ENCODE measurements at regions not wholly inside any gene's neighbourhood (a gene's known extent, or its start where the extent isn't known, plus 50 kb on each side); places are given as distances from the start of the nearest gene placed in this dataset.
"Not testable (repeated sequence)": the region's sequence is repeated elsewhere in the genome, so short reads cannot be mapped to it uniquely, and the experiment has no call there.

DNA sequence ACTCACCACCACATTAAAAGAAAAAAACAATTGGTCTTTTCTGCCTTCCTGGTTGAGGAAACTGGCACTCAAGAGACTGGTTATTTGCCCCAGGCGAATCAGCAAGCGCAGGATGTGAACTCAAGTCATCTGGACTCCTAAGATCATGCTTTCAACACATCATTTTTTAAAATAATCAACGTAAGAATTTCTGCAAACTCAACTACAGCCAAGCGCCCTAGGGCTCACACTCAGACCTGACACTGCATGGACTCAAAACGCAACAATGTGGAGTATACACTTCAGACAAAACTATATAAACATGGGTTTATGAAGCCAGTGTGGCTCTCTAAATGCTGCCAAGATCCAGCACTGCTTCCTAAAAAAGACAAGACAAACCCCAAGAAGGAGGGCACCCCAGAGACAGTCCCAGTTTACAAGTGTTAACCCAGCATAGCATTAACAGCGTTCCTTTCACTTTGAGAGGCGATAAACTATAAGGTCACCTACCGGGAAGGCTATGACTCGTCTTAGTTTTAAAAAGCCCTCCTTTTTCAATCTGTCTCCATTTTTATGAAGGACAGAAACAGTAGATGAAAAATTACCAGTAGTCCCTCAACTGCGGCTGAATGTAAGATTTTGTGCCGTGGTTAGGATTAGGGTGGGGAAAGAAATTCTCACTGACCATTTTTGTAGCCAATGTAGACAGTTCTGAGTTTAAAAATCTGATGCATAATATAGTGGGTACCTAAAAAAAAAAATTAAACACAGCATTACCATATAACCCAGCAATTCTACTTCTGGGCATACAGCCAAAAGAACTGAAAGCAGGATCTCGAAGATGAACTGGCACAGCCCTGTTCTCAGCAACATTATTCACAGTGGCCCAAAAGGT lies 54.8 kb downstream of the SIPA1L2 start:
- no peak overlapping the region for H3K27ac ChIP-seq
- no peak for TF ChIP-seq CTCF (conservative IDR thresholded peaks at IDR 0.05)
- no peak for TF ChIP-seq ZFX (IDR thresholded peaks at IDR 0.05)

DNA sequence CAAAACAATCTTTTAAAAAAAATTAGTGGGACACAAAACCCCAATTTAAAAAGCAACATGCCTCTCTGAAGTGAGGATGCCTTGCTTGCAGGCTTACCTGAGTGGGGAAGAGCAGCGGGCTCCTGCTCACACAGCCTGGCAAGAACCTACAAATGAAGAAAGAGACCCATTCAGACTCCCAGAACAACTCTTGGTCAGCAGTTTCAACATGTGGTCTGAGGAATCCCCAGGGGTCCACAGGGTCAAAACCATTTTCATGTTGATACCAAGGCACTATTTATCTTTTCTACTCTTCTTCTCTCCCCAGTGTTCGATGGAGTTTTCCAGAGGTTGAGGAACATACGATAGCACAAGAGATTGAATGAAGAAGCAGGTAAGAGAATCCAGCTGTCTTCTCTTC lies 55.9 kb downstream of the SIPA1L2 start:
- H3K27ac ChIP-seq = no peak overlapping the region
- TF ChIP-seq CTCF (conservative IDR thresholded peaks at IDR 0.05) (no peak), ZFX (IDR thresholded peaks at IDR 0.05) (no peak)

DNA sequence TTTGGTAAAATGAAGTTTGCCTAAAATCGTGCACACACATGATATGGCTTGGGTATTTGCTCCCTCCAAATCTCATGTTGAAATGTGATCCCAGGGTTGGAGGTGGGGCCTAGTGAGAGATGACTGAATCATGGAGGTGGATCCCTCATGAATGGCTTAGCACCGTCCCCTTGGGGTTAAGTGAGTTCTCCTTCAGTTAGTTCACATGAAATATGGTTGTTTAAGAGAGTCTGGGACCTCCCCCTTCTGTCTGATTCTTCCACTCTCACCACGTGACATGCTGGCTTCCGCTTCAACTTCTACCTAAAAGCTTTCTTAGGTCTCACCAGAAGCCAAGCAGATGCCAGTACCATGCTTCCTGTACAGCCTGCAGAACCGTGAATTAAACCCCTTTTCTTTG lies 58.4 kb downstream of the SIPA1L2 start:
- H3K27ac ChIP-seq = no peak overlapping the region
- TF ChIP-seq CTCF (conservative IDR thresholded peaks at IDR 0.05) (no peak), ZFX (IDR thresholded peaks at IDR 0.05) (no peak)

- H3K27ac ChIP-seq = no peak overlapping the region
- TF ChIP-seq CTCF (conservative IDR thresholded peaks at IDR 0.05) (no peak), ZFX (IDR thresholded peaks at IDR 0.05) (no peak)
Measured at GRCh38 chr1:232570007-232570406, 59.9 kb downstream of the SIPA1L2 start.

DNA sequence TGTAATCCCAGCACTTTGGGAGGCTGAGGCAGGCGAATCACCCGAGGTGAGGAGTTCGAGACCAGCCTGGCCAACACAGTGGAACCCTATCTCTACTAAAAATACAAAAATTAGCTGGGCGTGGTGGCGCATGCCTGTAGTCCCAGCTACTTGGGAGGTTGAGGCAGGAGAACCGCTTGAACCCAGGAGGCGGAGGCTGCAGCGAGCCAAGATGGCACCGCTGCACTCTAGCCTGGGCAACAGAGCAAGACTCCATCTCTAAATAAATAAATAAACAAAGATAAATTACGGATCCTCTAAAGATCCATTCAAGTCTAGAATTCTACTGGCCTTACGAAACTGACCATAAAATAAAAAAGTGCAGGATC lies 60.4 kb downstream of the SIPA1L2 start:
- H3K27ac ChIP-seq = not testable (repeated sequence)

DNA sequence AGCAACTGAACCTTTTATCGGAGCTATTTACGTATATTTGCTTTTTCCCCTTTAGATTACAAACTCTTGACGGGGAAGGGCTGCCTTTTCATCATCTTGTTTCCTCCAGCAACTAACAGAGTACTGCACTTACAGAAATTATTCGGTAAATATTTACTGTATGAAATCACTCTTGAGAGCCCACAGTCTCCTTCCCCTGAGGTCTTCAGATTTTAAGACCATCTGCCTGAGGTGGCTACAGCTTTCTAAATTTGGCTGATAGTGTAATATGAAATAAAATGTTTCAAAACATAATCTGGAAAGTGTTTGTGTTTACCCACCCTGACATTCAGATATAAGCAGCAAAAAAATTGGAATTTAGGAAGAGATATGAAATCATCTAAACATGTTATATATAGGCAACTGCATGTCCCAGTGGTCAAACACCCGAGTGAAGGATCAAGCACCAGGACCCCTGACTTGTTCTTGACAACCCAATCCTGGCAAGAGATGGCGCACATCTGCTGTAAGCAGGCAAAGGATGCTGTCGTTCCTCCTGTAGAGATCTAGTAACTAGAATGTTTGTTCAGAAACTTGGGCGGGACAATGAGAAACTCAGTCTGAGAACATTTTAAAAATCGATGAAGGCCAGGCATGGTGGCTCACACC lies 60.9 kb downstream of the SIPA1L2 start:
- no peak overlapping the region for H3K27ac ChIP-seq
- TF ChIP-seq CTCF (conservative IDR thresholded peaks at IDR 0.05) = no peak

- TF ChIP-seq ZFX (IDR thresholded peaks at IDR 0.05) = no peak
- TF ChIP-seq CTCF (conservative IDR thresholded peaks at IDR 0.05) = no peak
- no peak overlapping the region for H3K27ac ChIP-seq
Measured at GRCh38 chr1:232568331-232568852, 61.5 kb downstream of the SIPA1L2 start.

All from C4-2B (cell line).